GM18508 (cell line): ENCODE measurements at regions not wholly inside any gene's neighbourhood (a gene's known extent, or its start where the extent isn't known, plus 50 kb on each side); places are given as distances from the start of the nearest gene placed in this dataset.

Experiments
- ATAC-seq: cut with Tn5 transposase; IDR thresholded peaks from one replicate; pipeline ENCODE4 v1.9.1; 2021; ENCODE audit warnings: moderate number of reproducible peaks; ENCODE audit not compliant: insufficient read depth, unreplicated experiment

DNA sequence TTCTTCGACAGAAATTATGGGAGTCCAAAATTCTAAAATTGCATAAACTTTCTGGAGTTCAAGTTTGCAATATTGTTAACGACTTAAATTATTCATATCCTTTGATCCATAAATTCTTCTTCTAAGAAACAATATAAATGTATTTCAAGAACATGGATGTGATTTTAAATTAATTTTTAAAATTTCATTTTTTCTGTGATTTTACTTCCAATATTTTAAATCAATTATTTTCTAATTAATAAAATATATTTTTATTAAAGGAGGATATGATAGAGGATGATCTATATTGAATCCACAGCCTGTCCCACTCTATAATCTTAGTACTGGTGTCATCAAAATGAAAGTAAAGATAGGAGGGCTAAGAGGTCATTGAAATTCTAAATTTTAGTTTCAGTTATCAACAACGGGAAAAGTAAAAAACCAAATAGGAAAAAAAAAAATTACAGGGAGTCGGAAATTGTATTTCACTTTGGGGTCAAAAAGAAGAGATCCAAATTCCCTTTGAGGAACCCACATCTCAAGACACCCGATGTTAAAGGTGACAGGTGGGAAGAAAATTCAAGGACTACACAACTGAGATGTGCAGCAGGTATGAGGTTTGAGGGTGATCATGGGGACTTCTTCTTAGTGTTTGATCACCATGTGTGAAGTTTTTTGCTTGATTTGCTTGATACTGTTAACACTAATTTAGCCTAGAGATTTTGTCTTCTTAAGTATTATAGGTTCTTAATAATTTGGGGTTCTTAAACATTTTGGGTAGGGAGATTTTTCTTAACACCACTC, 154.8 kb upstream of the RGS18 start:
- ATAC-seq, result no peak

DNA sequence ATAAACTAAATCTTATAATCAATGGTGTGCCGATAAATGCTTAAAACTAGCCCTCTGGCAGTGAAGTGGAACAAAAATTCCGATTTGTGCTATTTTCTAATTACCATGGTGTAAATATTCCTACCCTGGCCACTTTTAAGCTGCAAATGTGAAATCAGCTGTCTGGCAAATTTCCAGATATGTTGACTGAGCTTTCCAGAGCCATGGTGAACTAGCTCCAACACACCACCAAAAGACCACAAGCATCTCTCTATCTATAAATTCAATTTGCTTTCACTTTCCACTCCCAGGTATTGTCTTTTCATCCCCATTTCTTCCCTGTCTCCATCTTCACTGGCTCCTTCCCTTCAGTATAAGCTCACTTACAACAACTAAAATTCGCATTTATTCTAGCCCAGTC, 152.3 kb upstream of the RGS18 start:
- ATAC-seq, result no peak

- ATAC-seq, result no peak
Observed at GRCh38 chr1:192008281-192008825, 149.9 kb upstream of the RGS18 start.

DNA sequence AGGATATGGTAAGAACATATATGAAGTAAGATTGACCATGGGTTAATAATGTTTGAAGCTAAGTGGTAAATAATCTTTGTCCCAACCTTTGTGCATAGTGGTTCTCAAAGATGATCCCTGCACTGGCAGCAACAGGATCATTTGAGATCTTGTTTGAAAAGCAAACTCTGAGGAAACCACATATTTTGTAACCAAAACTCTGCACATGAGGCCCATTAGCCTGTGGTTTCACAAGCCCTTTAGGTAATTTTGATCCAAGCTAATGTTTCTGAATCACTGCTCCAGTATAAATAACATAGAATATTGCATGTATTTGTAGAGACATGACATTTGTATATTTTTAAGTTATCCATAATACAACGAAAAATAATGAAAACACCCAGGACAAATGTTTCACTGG, 147.9 kb upstream of the RGS18 start:
- no peak for ATAC-seq

GRCh38 chr1:192011525-192011924, 146.7 kb upstream of the RGS18 start:
- ATAC-seq, result no peak

GRCh38 chr1:192022827-192023226, 135.4 kb upstream of the RGS18 start:
- no peak for ATAC-seq

DNA sequence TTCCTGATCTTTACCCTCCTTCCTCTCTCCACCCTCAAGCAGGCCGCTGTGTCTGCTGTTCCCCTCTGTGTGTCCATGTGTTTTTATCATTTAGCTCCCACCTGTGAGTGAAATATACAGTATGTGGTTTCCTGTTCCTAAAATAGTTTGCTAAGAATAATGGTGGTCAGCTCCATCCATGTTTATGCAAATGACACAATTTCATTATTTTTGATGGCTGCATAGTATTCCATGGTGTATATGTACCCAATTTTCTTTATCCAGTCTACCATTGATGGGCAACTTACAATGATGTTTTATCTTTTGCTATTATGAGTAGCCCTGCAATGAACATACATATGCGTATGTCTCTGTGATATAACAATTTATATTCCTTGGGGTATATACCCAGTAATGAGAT, 133.4 kb upstream of the RGS18 start:
- ATAC-seq, result no peak

DNA sequence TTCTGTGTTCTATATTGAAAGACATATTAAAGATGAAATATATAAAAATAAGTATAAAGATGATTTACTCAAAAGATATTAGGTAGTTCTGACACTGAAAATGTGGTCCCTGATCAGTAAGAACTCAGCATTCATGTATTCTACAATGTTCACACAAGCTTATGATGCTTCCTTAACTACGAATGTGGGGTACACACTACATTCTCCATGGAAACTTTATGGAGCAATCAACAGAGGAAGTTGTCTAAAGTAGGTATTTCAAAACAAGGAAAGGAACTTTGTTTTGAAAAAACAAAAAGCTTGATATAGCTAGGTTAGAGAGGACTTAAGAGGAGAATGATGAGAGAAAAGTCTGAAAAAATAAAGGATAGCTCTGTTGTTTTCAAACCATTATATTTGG, 119.7 kb upstream of the RGS18 start:
- no peak for ATAC-seq

- ATAC-seq, result no peak
Observed at GRCh38 chr1:192045131-192045530, 113.1 kb upstream of the RGS18 start.

DNA sequence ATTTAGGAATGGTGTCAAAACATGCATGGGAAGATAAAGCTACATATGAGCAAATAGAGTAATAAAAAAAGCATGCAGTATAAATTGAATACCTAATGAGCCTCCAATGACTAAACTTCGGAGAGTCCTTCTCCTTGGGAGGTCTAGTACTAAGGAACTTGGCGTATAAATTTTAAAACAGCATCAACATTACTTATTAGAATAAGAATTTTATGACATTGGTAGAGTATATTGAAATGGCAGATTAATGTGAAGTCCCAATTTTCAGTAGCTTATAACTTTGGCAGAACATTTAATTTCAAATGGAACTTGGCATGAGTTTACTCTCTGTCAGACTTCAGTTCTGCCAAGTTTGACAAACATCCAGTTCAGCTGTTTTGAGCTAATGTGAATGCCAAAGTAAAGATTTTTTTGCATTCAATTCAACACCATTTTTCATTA, 104.7 kb upstream of the RGS18 start:
- ATAC-seq, result no peak

DNA sequence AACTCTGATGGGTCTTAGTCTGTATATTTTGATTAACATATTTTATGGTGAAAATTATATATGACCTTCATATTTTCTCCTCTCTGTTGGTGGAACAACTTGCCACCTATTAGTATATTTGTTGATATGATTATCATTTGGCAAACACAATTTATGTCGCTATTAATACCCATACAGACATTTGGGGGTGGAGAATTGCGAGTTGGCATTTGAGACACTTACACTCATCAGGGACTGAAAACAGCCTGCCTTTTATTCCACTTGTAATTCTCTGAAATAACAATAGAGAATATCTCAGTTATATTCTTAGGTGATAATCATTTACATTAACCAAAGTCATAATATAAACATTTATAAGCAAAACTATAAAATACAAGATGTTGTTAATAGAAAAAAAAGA, 100.5 kb upstream of the RGS18 start:
- no peak for ATAC-seq

GRCh38 chr1:192059407-192059806, 98.9 kb upstream of the RGS18 start:
- no peak for ATAC-seq

DNA sequence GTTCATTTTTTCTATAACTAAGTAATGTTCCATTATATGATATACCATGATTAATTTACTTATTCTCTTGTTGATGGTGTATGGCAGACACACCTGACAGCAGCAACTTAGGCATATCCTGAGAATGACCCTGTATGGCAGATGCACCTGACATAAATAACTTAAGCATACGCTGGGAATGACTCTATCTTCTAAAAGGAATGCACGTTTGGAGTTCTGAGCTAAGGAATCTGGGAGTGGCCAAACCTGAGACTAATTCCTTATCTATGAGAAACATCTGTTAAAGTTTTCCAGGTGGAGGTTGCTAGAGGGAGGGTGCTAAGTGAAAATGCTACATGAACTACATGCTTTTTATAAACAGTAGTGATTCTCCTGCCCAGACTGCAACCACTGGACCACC, 96.7 kb upstream of the RGS18 start:
- ATAC-seq, result no peak

- no peak for ATAC-seq
Observed at GRCh38 chr1:192065087-192065486, 93.2 kb upstream of the RGS18 start.

DNA sequence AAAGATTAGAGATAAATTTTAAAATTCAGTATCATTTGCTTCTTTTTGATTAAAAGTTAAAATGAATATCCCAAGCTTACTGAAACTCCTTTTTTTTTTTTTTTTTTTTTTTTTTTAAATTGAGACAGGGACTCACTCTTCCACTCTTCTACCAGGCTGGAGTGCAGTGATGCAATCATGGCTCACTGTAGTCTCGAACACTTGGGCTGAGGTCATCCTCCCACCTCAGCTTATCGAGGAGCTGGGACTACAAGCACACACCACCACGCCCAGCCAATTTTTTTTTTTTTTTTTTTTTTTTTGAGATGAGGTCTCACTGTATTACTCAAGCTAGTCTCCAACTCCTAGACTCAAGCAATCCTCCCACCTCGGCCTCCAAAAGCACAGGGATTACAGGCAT, 92.1 kb upstream of the RGS18 start:
- no peak for ATAC-seq

- ATAC-seq, result no peak
Observed at GRCh38 chr1:192067360-192067759, 90.9 kb upstream of the RGS18 start.

DNA sequence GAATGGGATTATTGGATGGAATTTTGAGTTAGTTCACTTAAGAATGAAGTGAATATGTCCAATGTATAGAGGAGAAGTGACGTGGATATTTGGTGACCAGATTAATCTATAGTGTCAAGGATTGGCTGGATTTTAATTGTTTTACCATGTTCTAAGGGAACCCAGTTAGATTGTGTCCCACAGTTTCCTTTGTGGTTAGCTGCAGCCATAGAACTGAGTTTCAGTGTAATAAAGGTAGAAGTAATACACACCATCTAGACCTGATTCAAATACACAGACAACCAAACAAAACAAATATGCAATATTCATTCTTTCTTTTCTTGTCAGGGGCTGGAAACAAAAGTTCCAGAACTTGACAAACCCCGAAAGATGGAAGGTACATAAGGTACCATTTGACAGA, 88.0 kb upstream of the RGS18 start:
- no peak for ATAC-seq

DNA sequence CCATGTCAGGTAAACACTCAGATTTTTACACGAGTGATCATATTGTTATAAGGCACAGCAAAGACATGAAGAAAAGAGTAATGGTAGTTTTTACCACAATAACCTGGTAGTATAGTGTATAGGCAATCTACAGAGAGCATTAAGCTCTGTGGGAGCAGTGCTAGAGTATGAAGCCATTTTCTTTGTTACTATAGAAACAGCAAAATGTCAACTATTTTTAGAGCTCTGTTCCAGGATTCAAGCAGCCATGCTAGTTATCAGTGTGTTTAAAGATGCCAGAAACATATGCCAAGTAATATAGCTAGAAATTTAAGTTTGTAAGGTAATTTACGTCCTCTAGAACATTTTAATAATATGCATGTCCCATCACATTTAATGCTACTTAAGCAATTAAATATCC, 77.6 kb upstream of the RGS18 start:
- ATAC-seq, result no peak

DNA sequence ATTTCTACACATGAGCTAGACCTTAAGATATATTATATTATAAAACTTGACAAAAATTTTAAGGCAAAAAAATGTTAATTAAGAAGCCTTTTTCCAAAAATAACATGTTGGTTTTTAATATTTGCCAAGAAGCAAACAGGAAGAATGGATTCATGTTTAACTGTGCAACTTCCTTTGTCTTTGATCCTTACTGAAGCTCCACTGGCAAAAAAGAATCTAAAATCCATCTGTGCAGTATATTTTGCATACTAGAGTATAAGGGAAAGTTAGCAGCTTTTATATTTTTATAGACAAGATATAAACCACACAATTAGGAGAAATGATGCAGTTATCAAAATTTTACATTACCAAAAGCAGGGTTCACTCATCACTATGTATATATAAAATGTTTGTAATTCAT, 76.9 kb upstream of the RGS18 start:
- ATAC-seq, result no peak

DNA sequence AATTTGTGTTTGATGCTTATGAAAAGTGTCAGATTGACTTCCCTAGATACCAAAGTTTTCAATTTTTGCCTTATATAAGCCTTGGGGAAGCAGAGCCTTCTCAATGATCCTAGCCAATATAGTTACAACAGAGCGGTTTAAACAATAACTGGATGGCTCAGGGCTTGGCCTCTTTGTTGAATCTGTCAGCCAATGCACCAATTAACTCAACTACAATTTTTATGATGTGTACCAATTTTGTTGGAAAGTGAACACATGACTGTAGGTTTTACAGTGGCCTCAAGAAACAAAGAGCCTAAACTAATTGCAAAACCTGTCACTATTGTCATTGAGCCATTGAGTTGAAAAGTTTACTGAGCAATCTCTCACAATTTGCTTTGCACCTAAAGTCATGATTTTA, 71.6 kb upstream of the RGS18 start:
- ATAC-seq, result no peak

DNA sequence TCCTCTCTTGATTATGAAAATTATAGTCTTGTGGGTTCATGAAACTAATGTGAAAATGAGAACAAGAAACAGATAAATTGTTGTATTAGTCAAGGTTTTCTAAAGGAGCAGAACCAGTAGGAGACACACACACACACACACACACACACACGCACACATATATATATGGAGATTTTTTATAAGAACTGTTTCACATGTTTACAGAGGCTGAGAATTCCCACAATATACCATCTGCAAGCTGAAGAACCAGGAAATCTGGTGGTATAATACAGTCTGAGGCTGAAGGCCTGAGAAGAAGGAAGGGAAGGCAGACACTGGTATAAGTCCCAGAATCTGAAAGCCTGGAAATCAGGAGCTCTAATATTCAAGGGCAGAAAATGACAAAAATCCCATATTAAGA, 70.9 kb upstream of the RGS18 start:
- no peak for ATAC-seq

DNA sequence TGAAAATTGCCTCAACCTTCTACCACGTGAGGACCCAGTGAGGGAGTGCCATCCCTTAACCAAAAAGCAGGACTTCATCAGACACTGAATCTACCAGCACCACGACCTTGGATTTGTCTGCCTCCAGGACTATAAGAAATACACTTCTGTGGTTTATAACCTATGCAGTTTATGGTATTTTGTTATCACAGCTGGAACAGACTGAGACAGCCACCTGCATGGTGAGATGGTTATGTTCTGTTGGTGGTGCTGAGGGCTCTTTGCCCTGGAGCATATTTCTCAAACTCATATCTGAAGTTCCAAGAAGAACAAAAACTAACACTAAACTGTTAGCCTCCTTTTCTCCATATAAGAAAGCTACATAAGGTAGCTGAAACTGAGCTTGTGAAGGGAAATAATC, 69.8 kb upstream of the RGS18 start:
- ATAC-seq, result no peak
